ENCODE measurements at regions not wholly inside any gene's neighbourhood (a gene's known extent, or its start where the extent isn't known, plus 50 kb on each side); places are given as distances from the start of the nearest gene placed in this dataset.

DNA sequence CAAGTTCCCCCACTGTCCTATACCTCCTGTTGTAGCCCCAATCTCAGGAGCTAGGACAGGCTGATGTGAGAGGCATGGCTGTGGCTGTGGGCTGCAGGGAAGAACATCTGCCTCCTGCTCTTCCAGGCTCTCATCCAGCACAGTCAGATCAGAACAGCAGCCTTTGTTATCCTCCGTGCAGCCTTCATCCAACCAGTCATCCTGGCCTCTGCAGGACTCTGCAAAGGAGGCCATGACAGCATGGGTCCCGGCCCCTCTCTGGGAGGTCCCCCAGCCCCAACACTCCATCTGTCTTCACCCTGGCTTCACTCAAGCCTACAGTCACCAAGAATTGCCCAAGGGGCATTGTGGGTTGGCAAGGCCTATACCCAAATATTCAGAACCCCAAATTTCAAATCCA is 223.2 kb upstream of the COPS8 start:
- no peak for TF ChIP-seq EZH2 (IDR thresholded peaks at IDR 0.05; ENCODE audit: low read length, missing control alignments)
- TF ChIP-seq, protein P1, sequence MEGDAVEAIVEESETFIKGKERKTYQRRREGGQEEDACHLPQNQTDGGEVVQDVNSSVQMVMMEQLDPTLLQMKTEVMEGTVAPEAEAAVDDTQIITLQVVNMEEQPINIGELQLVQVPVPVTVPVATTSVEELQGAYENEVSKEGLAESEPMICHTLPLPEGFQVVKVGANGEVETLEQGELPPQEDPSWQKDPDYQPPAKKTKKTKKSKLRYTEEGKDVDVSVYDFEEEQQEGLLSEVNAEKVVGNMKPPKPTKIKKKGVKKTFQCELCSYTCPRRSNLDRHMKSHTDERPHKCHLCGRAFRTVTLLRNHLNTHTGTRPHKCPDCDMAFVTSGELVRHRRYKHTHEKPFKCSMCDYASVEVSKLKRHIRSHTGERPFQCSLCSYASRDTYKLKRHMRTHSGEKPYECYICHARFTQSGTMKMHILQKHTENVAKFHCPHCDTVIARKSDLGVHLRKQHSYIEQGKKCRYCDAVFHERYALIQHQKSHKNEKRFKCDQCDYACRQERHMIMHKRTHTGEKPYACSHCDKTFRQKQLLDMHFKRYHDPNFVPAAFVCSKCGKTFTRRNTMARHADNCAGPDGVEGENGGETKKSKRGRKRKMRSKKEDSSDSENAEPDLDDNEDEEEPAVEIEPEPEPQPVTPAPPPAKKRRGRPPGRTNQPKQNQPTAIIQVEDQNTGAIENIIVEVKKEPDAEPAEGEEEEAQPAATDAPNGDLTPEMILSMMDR (conservative IDR thresholded peaks at IDR 0.05 in 1 of 2, IDR thresholded peaks at IDR 0.05 in 1 of 2; ENCODE audit: low read depth in 1 of 2, low read length in 2 of 2), result no peak

Measured in fibroblast of lung (primary cell).